ENCODE measurements at regions not wholly inside any gene's neighbourhood (a gene's known extent, or its start where the extent isn't known, plus 50 kb on each side); places are given as distances from the start of the nearest gene placed in this dataset.

GRCh38 chr15:37788330-37788729 lies 146.1 kb upstream of the TMCO5A start:
- intact Hi-C loops (cut with DNase I): no loop called here
- Histone ChIP-seq H3K27ac (no peak overlapping the region), H3K9me3 (no peaks in the 10 kb centered on the region), H3K27me3 (no peaks in the 10 kb centered on the region), H3K4me1 (no peaks in the 10 kb centered on the region), H3K4me3 (no peak overlapping the region), H3K36me3 (no peaks in the 10 kb centered on the region)
- ATAC-seq: no peak
- TF ChIP-seq CTCF (IDR thresholded peaks at IDR 0.05): no peak
- no peak for DNase-seq

GRCh38 chr15:37788767-37789396 lies 145.6 kb upstream of the TMCO5A start:
- no peaks in the 10 kb centered on the region for H3K4me1 ChIP-seq
- intact Hi-C loops (cut with DNase I): no loop called here
- no peak overlapping the region for H3K27ac ChIP-seq
- no peak for TF ChIP-seq CTCF (IDR thresholded peaks at IDR 0.05)
- no peak for ATAC-seq
- no peaks in the 10 kb centered on the region for H3K9me3 ChIP-seq
- H3K36me3 ChIP-seq: no peaks in the 10 kb centered on the region
- no peaks in the 10 kb centered on the region for H3K27me3 ChIP-seq
- no peak for DNase-seq
- H3K4me3 ChIP-seq: no peak overlapping the region

GRCh38 chr15:37789397-37789786 lies 145.0 kb upstream of the TMCO5A start:
- intact Hi-C loops (cut with DNase I): no loop called here
- no peak for ATAC-seq
- no peaks in the 10 kb centered on the region for H3K27me3 ChIP-seq
- no peaks in the 10 kb centered on the region for H3K9me3 ChIP-seq
- H3K27ac ChIP-seq: no peak overlapping the region
- H3K4me3 ChIP-seq: no peak overlapping the region
- H3K4me1 ChIP-seq: no peaks in the 10 kb centered on the region
- DNase-seq: no peak
- H3K36me3 ChIP-seq: no peaks in the 10 kb centered on the region
- no peak for TF ChIP-seq CTCF (IDR thresholded peaks at IDR 0.05)

- H3K9me3 ChIP-seq: no peaks in the 10 kb centered on the region
- intact Hi-C loops (cut with DNase I): no loop called here
- DNase-seq: no peak
- no peaks in the 10 kb centered on the region for H3K4me1 ChIP-seq
- no peak for ATAC-seq
- no peak overlapping the region for H3K4me3 ChIP-seq
- no peaks in the 10 kb centered on the region for H3K36me3 ChIP-seq
- H3K27ac ChIP-seq: no peak overlapping the region
- TF ChIP-seq CTCF (IDR thresholded peaks at IDR 0.05): no peak
- no peaks in the 10 kb centered on the region for H3K27me3 ChIP-seq
Measured at GRCh38 chr15:37789881-37790280, 144.6 kb upstream of the TMCO5A start.

- H3K4me3 ChIP-seq: no peak overlapping the region
- H3K4me1 ChIP-seq: no peaks in the 10 kb centered on the region
- ATAC-seq (no peak), DNase-seq (no peak)
- intact Hi-C loops (cut with DNase I): no loop called here
- no peaks in the 10 kb centered on the region for H3K9me3 ChIP-seq
- no peaks in the 10 kb centered on the region for H3K27me3 ChIP-seq
- TF ChIP-seq CTCF (IDR thresholded peaks at IDR 0.05): no peak
- H3K27ac ChIP-seq: no peak overlapping the region
- H3K36me3 ChIP-seq: no peaks in the 10 kb centered on the region
Measured at GRCh38 chr15:37791693-37792092, 142.7 kb upstream of the TMCO5A start.

All from left lung (tissue), 4 donors.